GM12874 (cell line): ENCODE measurements at regions not wholly inside any gene's neighbourhood (a gene's known extent, or its start where the extent isn't known, plus 50 kb on each side); places are given as distances from the start of the nearest gene placed in this dataset.

ENCODE experiments used
- TF ChIP-seq, protein P1 (sequence below): IDR thresholded peaks from 2 replicates; pipeline ENCODE4 v1.5.1; 2011; ENCODE audit warnings: low read depth, mild to moderate bottlenecking, control low read depth, low read length, moderate library complexity; ENCODE audit not compliant: insufficient read depth

DNA sequence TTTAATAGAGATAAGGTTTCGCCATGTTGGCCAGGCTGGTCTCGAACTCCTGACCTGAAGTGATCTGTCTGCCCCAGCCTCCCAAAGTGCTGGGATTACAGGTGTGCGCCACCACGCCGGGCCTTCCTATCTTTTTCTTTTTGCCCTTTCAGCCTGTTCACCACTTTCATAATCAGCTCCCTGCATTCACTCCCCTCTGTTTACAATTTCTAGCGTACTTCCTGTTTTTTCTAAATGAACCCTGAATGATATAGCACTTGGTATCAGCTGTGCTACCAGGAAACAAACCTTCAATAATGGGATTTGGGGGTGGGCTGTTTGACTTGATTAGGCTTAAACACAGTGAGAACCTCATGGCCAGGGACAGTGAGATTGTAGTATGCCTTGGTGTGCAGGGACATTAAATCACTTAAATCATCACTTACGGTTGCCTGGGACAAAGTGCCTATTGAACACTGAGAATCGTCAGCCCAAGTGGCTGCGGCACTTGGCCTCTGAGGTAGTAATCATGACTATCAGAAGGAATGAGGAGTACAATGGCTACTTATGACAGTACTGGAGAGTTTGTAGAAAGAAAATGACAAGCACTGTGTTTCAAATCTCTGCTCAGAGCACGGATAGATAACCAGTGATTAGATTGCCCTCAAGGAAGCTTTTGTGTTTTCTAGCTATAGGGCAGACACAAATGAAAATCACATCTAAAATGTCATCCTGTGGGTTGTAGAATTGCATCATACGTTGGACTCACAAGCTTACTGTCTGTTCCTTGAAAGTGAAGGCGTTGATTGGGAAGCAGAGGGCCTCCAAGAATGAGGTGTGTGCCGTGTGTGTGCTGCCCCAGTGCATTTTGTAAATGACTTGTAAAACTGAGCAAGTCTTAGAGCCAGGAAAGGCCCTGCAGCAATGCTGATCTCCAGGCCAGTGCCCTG lies 661.8 kb downstream of the MATN1 start:
- TF ChIP-seq, protein P1, sequence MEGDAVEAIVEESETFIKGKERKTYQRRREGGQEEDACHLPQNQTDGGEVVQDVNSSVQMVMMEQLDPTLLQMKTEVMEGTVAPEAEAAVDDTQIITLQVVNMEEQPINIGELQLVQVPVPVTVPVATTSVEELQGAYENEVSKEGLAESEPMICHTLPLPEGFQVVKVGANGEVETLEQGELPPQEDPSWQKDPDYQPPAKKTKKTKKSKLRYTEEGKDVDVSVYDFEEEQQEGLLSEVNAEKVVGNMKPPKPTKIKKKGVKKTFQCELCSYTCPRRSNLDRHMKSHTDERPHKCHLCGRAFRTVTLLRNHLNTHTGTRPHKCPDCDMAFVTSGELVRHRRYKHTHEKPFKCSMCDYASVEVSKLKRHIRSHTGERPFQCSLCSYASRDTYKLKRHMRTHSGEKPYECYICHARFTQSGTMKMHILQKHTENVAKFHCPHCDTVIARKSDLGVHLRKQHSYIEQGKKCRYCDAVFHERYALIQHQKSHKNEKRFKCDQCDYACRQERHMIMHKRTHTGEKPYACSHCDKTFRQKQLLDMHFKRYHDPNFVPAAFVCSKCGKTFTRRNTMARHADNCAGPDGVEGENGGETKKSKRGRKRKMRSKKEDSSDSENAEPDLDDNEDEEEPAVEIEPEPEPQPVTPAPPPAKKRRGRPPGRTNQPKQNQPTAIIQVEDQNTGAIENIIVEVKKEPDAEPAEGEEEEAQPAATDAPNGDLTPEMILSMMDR: no peak

DNA sequence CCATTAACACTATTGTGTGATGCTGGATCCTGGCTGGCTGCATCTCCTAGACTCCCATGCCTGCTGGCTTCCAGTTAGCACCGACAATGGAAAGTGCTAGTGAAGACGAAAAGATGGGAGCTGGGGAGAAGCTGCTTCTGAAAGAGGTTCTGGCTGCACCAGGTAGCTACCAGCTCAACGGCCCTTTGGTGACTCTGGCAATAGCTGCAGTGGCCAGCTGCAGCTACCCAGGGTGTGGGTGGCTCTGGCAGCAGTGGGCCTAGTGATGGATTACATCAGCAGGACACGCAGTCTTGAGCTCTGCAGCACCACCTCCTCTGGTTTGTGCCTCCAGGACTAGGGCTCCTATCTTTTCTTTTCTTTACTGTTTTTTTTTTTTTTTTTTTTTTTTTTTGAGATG lies 662.6 kb downstream of the MATN1 start:
- TF ChIP-seq, protein P1: no peak

DNA sequence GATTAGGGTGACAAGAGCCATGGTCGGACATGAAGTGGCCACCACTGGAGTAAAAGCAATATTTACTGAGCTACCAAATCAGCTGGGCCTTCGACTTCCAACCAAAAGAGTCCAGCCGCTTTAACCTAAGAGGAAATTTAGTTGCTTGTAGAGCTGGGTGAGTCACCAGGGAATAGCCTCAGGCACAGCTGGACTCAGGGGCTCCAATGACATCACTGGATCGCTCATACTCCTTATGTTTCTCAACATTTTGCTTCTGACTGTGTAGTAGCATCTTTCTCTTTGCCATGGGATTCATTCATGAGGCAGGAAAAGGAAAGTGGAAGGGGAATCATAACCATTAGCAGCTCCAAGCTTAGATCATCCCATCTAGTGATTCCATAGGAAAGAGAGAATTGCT lies 664.4 kb downstream of the MATN1 start:
- TF ChIP-seq, protein P1: no peak

DNA sequence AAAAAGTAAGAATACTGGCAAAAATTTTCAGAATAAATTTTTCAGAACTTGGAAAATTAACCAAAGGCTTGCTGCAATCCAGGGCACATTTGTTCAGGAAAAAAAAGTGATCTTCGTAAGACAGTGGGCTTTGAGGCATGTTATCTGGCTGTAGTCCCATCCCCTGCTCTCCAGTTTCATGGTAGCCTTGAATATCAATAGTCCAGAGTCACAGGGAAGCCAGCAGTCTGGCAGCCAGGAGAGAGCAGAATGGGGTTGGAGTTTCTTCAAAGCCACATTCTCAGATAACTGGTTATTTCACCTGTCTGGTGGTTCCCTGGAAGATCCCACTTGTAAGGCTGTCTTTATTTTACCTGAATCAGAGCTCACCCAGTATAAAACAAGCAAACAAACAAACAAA lies 669.3 kb downstream of the MATN1 start:
- TF ChIP-seq, protein P1: no peak

DNA sequence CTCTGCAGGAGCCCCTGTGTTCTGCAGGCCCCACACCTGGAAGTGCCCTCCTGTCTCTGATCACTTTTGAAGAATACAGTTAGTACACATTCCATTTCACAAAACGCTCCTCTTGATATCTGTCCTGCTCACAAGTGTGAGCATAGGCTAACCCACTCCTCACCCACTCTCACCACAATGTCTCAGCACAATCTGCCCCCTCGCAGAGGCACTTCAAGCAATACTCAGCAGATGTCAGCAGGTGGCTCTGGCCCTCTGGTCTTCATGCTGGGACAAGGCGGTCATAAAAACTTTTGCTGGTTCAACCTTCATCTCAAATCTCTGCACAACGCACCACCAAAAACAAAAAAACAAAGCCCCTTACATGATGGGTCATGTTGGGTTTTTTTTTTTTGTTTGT lies 671.2 kb downstream of the MATN1 start:
- TF ChIP-seq, protein P1: no peak

DNA sequence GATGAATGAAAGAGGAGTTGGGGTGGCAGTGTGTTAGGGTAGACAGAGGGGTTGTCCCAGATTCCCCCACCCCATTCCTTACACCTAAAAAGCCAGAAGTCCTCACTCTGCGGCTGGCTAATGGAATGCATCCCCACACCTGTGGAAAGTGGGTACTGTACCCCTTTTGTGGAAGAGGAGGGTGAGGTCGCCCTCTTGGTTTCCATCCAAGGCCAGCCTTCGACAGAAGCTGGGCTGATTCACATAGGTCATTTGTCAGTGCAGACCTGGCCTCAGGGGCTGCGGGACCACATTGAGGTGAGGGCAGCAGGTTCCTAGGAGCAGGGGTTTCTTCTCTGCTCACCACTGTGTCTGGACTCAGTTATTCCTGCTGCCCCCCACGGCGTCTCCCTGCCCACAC lies 671.6 kb downstream of the MATN1 start:
- TF ChIP-seq, protein P1: no peak

DNA sequence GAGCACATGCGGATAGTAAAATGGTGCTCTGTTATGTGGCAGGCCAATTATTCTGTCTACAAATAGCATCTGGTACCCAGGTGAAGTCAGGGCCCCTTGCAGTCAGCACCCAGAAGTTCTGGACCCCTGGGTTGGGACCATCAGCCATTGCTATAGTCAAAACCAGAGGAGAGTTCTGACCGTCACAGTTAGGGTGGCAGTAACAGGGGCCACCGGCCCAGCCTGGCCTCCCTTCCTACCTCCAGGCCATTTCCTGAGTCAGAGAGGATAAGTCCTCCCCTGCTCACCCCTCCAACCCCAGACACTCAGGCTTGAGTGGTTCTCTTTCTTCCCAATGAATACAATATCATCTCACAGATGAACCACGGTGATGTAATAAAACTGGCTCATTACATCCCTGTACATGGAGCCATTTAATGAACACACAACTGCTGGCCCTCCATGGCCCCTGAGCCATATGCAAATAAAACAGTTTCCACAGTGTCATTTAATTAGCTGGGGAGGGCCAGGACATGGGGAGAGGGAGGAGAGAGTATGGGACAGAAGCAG lies 673.6 kb downstream of the MATN1 start:
- TF ChIP-seq, protein P1: no peak
